ENCODE measurements at regions not wholly inside any gene's neighbourhood (a gene's known extent, or its start where the extent isn't known, plus 50 kb on each side); places are given as distances from the start of the nearest gene placed in this dataset.

DNA sequence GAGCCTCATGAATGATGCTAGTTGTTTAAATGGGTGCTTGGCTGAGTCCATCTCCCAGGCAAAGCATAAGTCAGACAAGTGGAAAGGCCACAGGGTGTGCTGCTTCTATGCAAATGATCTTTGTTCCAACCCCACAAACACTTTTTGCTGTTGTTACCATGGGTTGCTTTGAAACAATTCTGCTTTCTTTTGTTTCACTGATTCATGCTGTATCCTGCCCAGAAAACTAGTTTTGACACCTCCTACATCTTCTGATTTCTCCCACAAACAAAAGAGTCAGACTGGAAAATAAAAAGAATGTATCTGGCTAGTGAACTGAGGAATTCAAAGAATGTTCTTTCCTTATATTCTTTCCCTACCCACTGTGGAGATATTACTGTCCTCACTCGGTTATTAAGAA lies 298.6 kb downstream of the DIRAS2 start (continued):
- no peak for TF ChIP-seq FEZF1 (tag by site-specific recombination; IDR thresholded peaks at IDR 0.05)
- TF ChIP-seq, protein P1, sequence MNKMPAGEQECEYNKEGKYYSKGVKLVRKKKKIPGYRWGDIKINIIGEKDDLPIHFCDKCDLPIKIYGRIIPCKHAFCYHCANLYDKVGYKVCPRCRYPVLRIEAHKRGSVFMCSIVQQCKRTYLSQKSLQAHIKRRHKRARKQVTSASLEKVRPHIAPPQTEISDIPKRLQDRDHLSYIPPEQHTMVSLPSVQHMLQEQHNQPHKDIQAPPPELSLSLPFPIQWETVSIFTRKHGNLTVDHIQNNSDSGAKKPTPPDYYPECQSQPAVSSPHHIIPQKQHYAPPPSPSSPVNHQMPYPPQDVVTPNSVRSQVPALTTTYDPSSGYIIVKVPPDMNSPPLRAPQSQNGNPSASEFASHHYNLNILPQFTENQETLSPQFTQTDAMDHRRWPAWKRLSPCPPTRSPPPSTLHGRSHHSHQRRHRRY (tag by site-specific recombination; IDR thresholded peaks at IDR 0.05), result no peak

DNA sequence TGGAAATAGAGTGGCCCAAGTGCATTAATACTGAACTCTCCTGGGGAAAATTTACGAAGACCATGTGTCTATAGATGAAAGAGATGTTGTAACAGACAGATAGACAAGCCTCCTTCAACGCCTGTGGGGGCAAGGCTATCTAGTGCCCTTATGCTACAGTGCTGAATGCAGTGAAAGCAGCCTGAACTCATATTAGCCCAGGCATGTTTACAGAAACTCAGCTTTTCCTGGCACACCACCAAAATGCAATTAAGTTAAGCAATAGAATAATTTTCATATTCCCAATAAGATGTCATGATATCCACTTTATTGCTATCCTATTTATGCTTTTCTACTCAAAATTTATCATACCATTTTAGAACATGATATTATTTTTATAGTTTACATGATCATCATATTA lies 277.0 kb downstream of the DIRAS2 start:
- ChIA-PET POLR2A (no interaction called here), CTCF (no interaction called here)
- Histone ChIP-seq H3K4me3 (ENCODE audit: low read depth, low read length) (no peak overlapping the region), H3K4me1 (ENCODE audit: control insufficient read depth, insufficient read depth, low read length) (no peaks in the 10 kb centered on the region), H3K27ac (ENCODE audit: extremely low read depth, low read depth, low read length) (no peak overlapping the region), H3K9me3 (ENCODE audit: control insufficient read depth, insufficient read depth, low read depth, low read length) (no peaks in the 10 kb centered on the region), H3K36me3 (ENCODE audit: control insufficient read depth in 2 of 2, insufficient read depth in 1 of 2, low read length in 2 of 2) (no peaks in the 10 kb centered on the region)
- TF ChIP-seq HOXD13 (CRISPR knock-in tag; IDR thresholded peaks at IDR 0.05; ENCODE audit: borderline replicate concordance) (no peak), ZBTB48 (tag by site-specific recombination; IDR thresholded peaks at IDR 0.05) (no peak), ZNF426 (tag by site-specific recombination; IDR thresholded peaks at IDR 0.05) (no peak), MYNN (tag by site-specific recombination; IDR thresholded peaks at IDR 0.05; ENCODE audit: borderline replicate concordance) (no peak), ZNF266 (tag by site-specific recombination; IDR thresholded peaks at IDR 0.05; ENCODE audit: low read depth) (no peak)
- TF ChIP-seq, protein P2, sequence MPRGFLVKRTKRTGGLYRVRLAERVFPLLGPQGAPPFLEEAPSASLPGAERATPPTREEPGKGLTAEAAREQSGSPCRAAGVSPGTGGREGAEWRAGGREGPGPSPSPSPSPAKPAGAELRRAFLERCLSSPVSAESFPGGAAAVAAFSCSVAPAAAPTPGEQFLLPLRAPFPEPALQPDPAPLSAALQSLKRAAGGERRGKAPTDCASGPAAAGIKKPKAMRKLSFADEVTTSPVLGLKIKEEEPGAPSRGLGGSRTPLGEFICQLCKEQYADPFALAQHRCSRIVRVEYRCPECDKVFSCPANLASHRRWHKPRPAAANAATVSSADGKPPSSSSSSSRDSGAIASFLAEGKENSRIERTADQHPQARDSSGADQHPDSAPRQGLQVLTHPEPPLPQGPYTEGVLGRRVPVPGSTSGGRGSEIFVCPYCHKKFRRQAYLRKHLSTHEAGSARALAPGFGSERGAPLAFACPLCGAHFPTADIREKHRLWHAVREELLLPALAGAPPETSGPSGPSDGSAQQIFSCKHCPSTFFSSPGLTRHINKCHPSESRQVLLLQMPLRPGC (tag by site-specific recombination; IDR thresholded peaks at IDR 0.05), result no peak
- TF ChIP-seq, protein P3, sequence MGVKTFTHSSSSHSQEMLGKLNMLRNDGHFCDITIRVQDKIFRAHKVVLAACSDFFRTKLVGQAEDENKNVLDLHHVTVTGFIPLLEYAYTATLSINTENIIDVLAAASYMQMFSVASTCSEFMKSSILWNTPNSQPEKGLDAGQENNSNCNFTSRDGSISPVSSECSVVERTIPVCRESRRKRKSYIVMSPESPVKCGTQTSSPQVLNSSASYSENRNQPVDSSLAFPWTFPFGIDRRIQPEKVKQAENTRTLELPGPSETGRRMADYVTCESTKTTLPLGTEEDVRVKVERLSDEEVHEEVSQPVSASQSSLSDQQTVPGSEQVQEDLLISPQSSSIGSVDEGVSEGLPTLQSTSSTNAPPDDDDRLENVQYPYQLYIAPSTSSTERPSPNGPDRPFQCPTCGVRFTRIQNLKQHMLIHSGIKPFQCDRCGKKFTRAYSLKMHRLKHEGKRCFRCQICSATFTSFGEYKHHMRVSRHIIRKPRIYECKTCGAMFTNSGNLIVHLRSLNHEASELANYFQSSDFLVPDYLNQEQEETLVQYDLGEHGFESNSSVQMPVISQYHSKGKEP (tag by site-specific recombination; IDR thresholded peaks at IDR 0.05), result no peak
- TF ChIP-seq, protein P4, sequence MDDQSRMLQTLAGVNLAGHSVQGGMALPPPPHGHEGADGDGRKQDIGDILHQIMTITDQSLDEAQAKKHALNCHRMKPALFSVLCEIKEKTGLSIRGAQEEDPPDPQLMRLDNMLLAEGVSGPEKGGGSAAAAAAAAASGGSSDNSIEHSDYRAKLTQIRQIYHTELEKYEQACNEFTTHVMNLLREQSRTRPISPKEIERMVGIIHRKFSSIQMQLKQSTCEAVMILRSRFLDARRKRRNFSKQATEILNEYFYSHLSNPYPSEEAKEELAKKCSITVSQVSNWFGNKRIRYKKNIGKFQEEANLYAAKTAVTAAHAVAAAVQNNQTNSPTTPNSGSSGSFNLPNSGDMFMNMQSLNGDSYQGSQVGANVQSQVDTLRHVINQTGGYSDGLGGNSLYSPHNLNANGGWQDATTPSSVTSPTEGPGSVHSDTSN (CRISPR knock-in tag; IDR thresholded peaks at IDR 0.05), result no peak

DNA sequence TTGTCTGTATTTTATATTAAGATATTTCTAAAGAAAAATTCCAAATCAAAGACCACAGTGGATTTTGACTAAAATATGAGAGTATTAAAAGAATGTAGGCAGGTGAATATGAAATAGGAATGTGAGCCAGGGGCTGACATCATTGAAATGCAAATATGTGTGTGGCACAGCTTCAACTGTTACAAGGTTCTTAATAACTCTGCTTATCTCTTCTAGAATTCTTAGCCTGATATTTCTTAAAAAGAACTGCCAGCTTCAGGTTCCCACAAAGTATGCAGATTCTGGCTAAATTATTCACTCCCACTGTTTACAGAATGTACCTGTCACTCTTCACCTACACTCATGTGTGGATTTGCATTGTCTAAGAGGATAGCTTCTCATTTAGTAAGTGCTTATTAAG lies 274.4 kb downstream of the DIRAS2 start:
- ChIA-PET POLR2A (no interaction called here), CTCF (no interaction called here)
- Histone ChIP-seq H3K4me3 (ENCODE audit: low read depth, low read length) (no peak overlapping the region), H3K9me3 (ENCODE audit: control insufficient read depth, insufficient read depth, low read depth, low read length) (no peaks in the 10 kb centered on the region), H3K4me1 (ENCODE audit: control insufficient read depth, insufficient read depth, low read length) (no peaks in the 10 kb centered on the region), H3K27ac (ENCODE audit: extremely low read depth, low read depth, low read length) (no peak overlapping the region), H3K36me3 (ENCODE audit: control insufficient read depth in 2 of 2, insufficient read depth in 1 of 2, low read length in 2 of 2) (no peaks in the 10 kb centered on the region)
- TF ChIP-seq, protein P2 (tag by site-specific recombination; IDR thresholded peaks at IDR 0.05), result no peak
- no peak for TF ChIP-seq ZNF146 (tag by site-specific recombination; IDR thresholded peaks at IDR 0.05)
- TF ChIP-seq ZNF157 (tag by site-specific recombination; IDR thresholded peaks at IDR 0.05), result no peak
- no peak for TF ChIP-seq YY2 (tag by site-specific recombination; IDR thresholded peaks at IDR 0.05)
- TF ChIP-seq ZNF501 (tag by site-specific recombination; IDR thresholded peaks at IDR 0.05), result no peak
- no peak for TF ChIP-seq ZNF223 (tag by site-specific recombination; IDR thresholded peaks at IDR 0.05)
- no peak for TF ChIP-seq ZNF174 (tag by site-specific recombination; IDR thresholded peaks at IDR 0.05)
- TF ChIP-seq, protein P5, sequence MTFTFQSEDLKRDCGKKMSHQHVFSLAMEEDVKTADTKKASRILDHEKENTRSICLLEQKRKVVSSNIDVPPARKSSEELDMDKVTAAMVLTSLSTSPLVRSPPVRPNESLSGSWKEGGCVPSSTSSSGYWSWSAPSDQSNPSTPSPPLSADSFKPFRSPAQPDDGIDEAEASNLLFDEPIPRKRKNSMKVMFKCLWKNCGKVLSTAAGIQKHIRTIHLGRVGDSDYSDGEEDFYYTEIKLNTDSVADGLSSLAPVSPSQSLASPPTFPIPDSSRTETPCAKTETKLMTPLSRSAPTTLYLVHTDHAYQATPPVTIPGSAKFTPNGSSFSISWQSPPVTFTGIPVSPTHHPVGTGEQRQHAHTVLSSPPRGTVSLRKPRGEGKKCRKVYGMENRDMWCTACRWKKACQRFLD (tag by site-specific recombination; IDR thresholded peaks at IDR 0.05), result no peak
- TF ChIP-seq, protein P6, sequence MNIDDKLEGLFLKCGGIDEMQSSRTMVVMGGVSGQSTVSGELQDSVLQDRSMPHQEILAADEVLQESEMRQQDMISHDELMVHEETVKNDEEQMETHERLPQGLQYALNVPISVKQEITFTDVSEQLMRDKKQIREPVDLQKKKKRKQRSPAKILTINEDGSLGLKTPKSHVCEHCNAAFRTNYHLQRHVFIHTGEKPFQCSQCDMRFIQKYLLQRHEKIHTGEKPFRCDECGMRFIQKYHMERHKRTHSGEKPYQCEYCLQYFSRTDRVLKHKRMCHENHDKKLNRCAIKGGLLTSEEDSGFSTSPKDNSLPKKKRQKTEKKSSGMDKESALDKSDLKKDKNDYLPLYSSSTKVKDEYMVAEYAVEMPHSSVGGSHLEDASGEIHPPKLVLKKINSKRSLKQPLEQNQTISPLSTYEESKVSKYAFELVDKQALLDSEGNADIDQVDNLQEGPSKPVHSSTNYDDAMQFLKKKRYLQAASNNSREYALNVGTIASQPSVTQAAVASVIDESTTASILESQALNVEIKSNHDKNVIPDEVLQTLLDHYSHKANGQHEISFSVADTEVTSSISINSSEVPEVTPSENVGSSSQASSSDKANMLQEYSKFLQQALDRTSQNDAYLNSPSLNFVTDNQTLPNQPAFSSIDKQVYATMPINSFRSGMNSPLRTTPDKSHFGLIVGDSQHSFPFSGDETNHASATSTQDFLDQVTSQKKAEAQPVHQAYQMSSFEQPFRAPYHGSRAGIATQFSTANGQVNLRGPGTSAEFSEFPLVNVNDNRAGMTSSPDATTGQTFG (tag by site-specific recombination; IDR thresholded peaks at IDR 0.05; ENCODE audit: borderline replicate concordance), result no peak
- TF ChIP-seq ZNF112 (tag by site-specific recombination; IDR thresholded peaks at IDR 0.05), result no peak
